Ovary (tissue), 7 donors: ENCODE measurements at regions not wholly inside any gene's neighbourhood (a gene's known extent, or its start where the extent isn't known, plus 50 kb on each side); places are given as distances from the start of the nearest gene placed in this dataset.

Experiments used
- DNase-seq, 5 donors: peaks; one replicate each; pipeline ENCODE4 v3.0.0-alpha.2; 2019 to 2020
- H3K27ac ChIP-seq, 2 donors: fragments of 200-600 bp; one replicate each; pipeline versions ENCODE4 v1.5.1 to v1.8.0; 2019 to 2022
- H3K27me3 ChIP-seq: fragments of 200-600 bp; one replicate; pipeline ENCODE4 v1.8.0; 2022
- H3K36me3 ChIP-seq: fragments of 200-600 bp; sonication (generic); one replicate; pipeline ENCODE4 v1.5.1; 2019
- H3K4me1 ChIP-seq: one replicate; pipeline ENCODE4 v1.8.1; 2013; ENCODE audit warnings: mild to moderate bottlenecking, moderate library complexity; ENCODE audit not compliant: insufficient read depth
- H3K4me3 ChIP-seq: fragments of 200-600 bp; sonication (generic); one replicate; pipeline ENCODE4 v1.5.1; 2017
- H3K9me3 ChIP-seq, 2 donors: fragments of 200-600 bp in 1 of 2; sonication (generic) in 1 of 2; one replicate each; pipeline versions ENCODE4 v1.5.1 to v1.8.1; 2013 to 2019; ENCODE audit warnings: mild to moderate bottlenecking in 1 of 2, moderate library complexity in 1 of 2
- EP300 ChIP-seq: sonication (generic); formaldehyde crosslinking; IDR thresholded peaks from one replicate; pipeline ENCODE4 v1.6.1; 2017; ENCODE audit warnings: antibody characterized with exemption
- POLR2A ChIP-seq: fragments of 450-650 bp; IDR thresholded peaks from one replicate; pipeline ENCODE4 v1.6.1; 2017; ENCODE audit warnings: antibody characterized with exemption, mild to moderate bottlenecking, moderate library complexity
- WGBS, 3 donors: extraction: QIAGEN DNeasy Blood & Tissue Kit in 1 of 3; methylation state at CpG; one replicate each; pipeline versions ENCODE4 v1.1.5 to v1.1.7; 2013 to 2017; 5-methylcytosine and 5-hydroxymethylcytosine counted together
- intact Hi-C, 4 donors: fragments of 100-400 bp; cut with DNase I; formaldehyde crosslinking; loops; one replicate each; pipeline versions ENCODE4 v1.11.0 to v1.15.1; 2022 to 2023
- TF ChIP-seq, protein P1 (sequence below), 3 donors: fragments of 450-650 bp in 2 of 3; fragments of 200-600 bp in 1 of 3; IDR thresholded peaks; one replicate each; pipeline versions ENCODE4 v1.5.1 to v1.8.0; 2016 to 2022; ENCODE audit warnings: antibody characterized with exemption in 3 of 3, mild to moderate bottlenecking in 1 of 3
- donor health status: DM: no; HTN: no; CAD: no; lungs with moderate emphysema.
- donor health status: DM: no; HTN: no; CAD: no.
- donor health status: Bipolar disorder and iron deficiency.
- donor health status: DM: no; HTN: no; CAD: no.
- donor health status: DM: yes; HTN: yes; CAD: no.

DNA sequence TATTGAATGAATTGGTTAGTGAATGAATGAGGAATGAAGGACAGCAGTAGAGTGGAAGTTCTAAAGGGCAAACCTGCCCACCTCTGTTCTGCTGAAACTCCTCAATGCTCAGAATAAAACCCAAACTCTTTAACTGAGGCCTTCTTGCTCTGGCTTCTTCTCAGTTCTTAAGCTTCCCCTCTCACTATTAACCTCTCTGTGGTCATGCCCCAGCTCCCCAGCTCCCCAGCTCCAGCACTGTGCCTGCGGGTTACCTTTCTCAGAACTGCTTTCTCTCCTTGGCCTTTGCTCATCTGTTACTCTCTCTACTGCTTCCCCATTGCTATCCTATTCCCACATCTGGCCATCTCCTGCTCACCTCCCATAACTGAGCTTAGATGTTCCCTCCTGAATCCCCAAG, 137.4 kb downstream of the NXPE2 start:
- Histone ChIP-seq H3K4me1 (no peaks in the 10 kb centered on the region), H3K9me3 (no peaks in the 10 kb centered on the region), H3K27me3 (no peaks in the 10 kb centered on the region), H3K4me3 (no peak overlapping the region), H3K27ac (no peak overlapping the region), H3K36me3 (no peaks in the 10 kb centered on the region)
- TF ChIP-seq, protein P1, sequence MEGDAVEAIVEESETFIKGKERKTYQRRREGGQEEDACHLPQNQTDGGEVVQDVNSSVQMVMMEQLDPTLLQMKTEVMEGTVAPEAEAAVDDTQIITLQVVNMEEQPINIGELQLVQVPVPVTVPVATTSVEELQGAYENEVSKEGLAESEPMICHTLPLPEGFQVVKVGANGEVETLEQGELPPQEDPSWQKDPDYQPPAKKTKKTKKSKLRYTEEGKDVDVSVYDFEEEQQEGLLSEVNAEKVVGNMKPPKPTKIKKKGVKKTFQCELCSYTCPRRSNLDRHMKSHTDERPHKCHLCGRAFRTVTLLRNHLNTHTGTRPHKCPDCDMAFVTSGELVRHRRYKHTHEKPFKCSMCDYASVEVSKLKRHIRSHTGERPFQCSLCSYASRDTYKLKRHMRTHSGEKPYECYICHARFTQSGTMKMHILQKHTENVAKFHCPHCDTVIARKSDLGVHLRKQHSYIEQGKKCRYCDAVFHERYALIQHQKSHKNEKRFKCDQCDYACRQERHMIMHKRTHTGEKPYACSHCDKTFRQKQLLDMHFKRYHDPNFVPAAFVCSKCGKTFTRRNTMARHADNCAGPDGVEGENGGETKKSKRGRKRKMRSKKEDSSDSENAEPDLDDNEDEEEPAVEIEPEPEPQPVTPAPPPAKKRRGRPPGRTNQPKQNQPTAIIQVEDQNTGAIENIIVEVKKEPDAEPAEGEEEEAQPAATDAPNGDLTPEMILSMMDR (IDR thresholded peaks at IDR 0.05): no peak
- TF ChIP-seq EP300 (no peak), POLR2A (no peak)
- intact Hi-C loops: no loop called here
- no peak for DNase-seq
- WGBS, 3 donors: 79 to 84% (median 83%) methylated on average over 1 of the region's 1 CpG

DNA sequence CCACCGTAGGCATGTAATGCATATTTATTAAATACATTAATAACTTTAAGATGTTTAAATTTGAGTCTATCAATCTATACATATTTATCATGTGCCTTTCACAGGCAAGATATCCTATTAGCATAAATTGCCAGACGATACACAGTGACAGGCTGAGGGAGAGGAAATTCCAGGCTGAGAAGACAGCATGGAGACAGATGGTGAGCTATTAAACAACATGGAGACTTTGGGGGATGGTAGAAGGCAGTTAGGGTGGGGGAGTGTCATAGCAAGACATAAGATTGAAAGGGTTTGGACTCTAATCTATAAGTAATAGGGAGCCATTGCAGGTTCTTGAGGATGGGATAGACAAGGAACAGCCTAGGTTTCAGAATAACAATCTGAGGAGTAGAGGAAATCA, 138.5 kb downstream of the NXPE2 start:
- H3K9me3 ChIP-seq: no peaks in the 10 kb centered on the region
- H3K27ac ChIP-seq: no peak overlapping the region
- no peak for TF ChIP-seq EP300
- TF ChIP-seq, protein P1 (IDR thresholded peaks at IDR 0.05): no peak
- no peak for TF ChIP-seq POLR2A
- H3K4me1 ChIP-seq: no peaks in the 10 kb centered on the region
- H3K27me3 ChIP-seq: no peaks in the 10 kb centered on the region
- intact Hi-C loops: no loop called here
- no peak for DNase-seq
- no peaks in the 10 kb centered on the region for H3K36me3 ChIP-seq
- no peak overlapping the region for H3K4me3 ChIP-seq
- WGBS, 3 donors: 60 to 71% (median 65%) methylated on average over 2 of the region's 2 CpGs

DNA sequence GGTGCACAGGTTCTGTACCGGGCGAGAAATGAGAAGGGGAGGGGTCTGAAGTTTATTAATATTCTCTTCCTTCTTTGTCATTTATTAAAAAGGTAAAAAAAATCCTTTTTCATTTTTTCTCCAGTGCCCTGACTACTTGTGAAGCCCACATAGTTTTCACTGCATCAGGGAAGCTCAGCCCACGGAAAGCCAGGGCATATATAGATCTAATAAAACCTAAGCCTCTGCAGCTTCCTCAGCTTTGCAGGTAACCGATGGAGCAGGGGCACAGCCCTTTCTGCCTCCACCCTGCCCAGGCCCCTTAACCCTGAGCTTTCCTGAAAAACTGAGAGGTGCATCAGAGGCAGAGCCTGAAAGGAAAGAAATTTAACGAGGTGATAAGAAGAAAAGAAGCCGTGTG, 140.1 kb downstream of the NXPE2 start:
- DNase-seq: no peak

DNA sequence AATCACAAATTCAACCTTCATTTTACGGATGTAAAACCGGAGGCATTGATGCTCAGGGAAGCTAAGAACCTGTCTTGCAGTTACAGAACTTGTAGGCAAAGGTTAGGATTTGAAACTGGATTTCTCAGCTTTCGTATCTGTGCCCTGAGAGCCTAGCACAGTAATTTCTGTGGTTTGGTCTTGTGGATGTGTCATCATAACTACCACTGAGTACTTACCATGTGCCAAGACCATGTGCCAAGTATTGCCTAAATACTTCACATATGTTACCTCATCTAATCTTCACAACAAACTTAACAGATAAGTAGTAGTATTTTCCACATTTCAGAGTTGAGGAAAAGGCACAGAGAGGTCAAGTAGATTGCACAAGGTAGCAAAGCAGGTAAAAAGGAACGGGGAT, 140.7 kb downstream of the NXPE2 start:
- WGBS, 3 donors: 65 to 79% (median 70%) methylated on average over 4 of the region's 4 CpGs

More for the DNA sequence above, 140.1 kb downstream of the NXPE2 start:
- H3K36me3 ChIP-seq: no peaks in the 10 kb centered on the region
- intact Hi-C loops: no loop called here
- no peak overlapping the region for H3K4me3 ChIP-seq
- no peak overlapping the region for H3K27ac ChIP-seq
- TF ChIP-seq, protein P1 (IDR thresholded peaks at IDR 0.05): no peak
- TF ChIP-seq EP300 (no peak), POLR2A (no peak)
- no peaks in the 10 kb centered on the region for H3K4me1 ChIP-seq
- 11 to 23% (median 12%) methylated on average over 6 of the region's 6 CpGs for WGBS, 3 donors
- no peaks in the 10 kb centered on the region for H3K9me3 ChIP-seq
- H3K27me3 ChIP-seq: no peaks in the 10 kb centered on the region

More for the DNA sequence above, 140.7 kb downstream of the NXPE2 start:
- TF ChIP-seq, protein P1 (IDR thresholded peaks at IDR 0.05): no peak
- TF ChIP-seq POLR2A (no peak), EP300 (no peak)
- Histone ChIP-seq H3K27ac (no peak overlapping the region), H3K36me3 (no peaks in the 10 kb centered on the region), H3K4me1 (no peaks in the 10 kb centered on the region), H3K9me3 (no peaks in the 10 kb centered on the region), H3K27me3 (no peaks in the 10 kb centered on the region), H3K4me3 (no peak overlapping the region)
- intact Hi-C loops: no loop called here
- DNase-seq: no peak
